ENCODE measurements at regions not wholly inside any gene's neighbourhood (a gene's known extent, or its start where the extent isn't known, plus 50 kb on each side); places are given as distances from the start of the nearest gene placed in this dataset.

- TF ChIP-seq CTCF (IDR thresholded peaks at IDR 0.05) (no peak), POLR2A (IDR thresholded peaks at IDR 0.05) (no peak), EP300 (IDR thresholded peaks at IDR 0.05; ENCODE audit: low read depth) (no peak)
Observed at GRCh38 chr18:42179542-42180121, 224.6 kb downstream of the PIK3C3 start.
